T-helper 9 cell (primary cell): ENCODE measurements at regions not wholly inside any gene's neighbourhood (a gene's known extent, or its start where the extent isn't known, plus 50 kb on each side); places are given as distances from the start of the nearest gene placed in this dataset.

Source experiments
- DNase-seq: peaks from one replicate; pipeline ENCODE4 v3.0.0-alpha.2; 2020

DNA sequence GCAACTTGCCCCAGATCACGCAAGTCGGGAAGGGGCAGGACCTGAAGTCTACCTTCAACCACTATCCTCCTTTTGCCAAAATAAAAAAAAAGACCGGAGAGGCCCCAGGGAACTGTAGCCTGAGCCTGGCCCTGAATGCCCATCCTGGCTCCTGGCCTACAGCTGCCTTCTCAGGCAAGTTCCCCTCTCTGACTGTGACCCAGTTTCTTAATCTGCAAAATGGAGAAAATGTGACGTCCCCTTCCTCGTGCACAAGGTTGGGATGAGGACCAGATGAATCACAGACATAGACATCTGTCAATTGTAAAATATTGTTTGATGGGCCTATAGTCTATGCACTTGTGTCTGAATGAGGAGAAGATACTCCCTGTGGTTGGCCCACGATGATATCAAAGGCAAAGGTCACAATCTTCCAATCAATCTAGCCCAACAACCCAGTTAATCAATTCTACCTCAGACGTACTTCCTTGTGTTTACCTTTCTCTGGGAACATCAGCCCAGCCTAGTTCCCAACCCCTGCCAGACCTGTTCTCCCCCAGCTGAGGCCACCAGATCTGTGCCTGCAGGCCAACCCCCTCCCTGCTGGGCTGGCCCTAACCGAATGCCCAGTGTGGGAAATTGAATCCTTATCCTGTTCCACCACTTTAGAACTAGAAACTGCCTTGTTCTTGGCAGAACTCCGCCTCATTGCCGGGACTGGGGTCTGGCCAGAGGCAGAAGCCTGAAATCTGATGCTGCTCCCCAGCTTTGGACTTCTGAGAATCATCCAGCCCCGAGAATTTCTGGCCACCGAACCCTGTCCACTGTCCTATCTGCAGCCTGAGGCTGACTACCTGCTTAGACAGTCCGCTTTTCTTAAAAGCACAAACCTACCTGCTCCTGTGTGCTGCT lies 101.8 kb upstream of the LIPC start:
- no peak for DNase-seq

DNA sequence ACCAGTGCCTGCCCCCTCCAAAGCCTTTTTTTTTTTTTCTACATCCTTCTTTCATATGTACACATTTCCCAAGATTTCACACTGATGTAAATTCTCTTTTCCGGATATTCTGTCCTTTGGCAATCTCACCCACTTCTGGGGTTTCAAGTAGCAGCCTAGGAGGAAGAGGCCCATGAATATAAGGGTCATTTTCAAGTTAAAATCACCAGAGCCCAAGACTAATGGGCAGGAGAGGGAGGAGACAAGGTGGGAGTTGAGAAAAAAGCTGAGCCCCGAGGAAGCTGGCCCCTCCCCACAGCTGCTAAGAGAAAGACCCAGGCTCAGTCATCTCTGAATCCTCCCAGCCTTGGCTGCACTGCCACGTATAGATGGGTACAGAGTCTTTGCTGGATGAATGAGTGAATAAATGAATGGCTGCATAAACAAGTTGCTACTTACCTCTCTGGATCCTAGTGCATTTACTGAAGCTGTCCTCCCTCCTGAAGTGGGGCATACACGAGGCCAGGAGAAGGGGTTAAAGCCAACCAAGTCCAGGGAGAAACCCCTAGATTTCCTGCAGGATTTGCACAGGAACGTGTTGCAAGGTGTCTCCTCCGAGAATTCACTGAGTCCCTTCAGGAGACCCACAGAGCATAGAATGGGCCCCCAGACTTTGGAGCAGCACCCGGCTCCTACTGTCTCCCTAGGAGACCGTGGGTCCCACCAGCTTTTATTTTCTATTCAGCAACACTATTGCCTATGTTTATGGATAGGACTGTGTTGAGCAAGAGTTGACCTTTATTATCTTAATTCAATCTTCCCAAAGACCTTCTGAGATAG lies 100.8 kb upstream of the LIPC start:
- no peak for DNase-seq

DNA sequence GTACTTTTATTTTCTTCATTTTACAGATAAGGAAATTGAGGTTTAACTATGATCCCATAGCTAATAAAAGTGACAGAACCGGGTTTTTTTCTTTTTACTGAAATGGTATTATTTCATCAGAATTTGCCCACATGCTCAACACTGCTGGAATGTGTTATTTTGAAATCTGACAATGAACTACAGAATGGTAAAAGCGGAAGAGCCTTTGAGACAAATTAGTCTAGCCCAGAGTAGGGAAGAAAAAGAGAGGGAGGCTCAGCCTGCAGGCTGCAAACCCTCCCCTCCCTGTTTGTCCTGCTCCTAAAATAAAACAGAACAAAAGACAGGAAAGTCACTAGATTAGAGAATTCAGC lies 100.3 kb upstream of the LIPC start:
- no peak for DNase-seq

DNA sequence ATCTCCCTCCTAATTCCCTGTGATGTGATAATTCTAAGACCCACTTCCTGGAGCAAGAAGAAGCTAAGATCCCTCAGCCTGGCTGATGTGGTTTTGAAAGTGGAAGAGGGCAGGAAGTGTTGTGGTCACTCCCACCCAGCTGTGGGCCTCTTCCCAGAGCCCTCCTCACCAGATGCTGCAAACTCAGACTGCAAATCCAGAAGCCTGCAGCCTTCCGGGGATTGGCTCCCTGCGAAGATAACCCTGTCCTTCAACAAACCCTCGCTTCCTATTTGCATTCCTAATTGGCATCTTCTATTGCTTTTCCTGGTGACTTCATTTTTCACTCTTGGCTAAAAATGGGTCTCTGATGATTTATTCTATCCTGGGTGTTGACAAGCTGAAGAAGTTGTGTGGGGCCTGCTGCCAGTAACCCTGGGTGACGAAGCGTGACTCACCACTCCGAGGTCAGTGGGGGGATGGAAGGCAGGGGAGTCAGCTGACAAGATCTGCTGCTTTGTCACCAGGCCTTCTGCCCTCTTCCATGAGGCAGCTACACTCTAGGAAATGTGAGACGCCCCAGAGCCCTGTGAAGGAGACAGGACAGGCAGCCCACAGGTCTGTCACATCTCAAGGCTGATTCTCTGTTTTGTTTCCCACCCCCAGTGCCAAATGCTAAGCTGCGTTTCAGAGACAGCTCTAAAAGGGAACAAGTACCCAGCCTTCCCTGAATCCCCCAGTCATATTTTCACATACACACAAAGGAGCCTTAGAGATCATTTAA lies 99.7 kb upstream of the LIPC start:
- DNase-seq, result peak; percentile 45

DNA sequence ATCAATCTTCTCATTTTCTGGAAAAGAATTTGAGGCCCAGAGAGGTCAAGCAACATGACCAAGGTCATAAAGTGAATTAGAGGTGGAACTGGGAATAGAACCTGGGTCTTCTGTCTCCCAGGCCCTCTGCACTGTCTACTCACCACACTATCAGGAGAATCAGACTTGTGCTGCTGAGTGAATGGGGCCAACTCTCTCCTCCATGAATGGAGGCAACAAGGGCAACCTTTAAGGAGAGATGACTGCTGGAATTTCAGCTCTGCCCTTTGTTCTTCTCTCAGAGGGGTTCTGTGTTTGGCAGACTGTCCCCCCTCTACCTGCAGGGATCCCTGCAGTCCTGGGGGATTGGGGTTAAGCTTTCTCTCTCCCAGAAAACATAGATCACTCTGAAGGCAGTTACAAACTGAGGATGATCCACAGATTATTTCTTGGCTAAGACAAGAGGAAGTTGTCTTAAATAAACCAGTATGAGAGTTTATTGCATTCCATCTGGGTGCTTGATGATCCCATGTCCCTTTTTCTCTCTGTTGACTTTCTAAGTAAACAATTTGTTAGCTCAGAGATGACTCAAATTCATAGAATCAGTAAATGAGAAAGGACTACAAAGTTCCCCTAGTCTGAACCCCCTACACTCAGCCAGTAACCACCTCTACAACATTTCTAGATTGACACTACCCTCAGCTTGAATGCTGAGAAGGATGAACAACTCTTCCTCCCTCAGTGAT lies 99.0 kb upstream of the LIPC start:
- no peak for DNase-seq

DNA sequence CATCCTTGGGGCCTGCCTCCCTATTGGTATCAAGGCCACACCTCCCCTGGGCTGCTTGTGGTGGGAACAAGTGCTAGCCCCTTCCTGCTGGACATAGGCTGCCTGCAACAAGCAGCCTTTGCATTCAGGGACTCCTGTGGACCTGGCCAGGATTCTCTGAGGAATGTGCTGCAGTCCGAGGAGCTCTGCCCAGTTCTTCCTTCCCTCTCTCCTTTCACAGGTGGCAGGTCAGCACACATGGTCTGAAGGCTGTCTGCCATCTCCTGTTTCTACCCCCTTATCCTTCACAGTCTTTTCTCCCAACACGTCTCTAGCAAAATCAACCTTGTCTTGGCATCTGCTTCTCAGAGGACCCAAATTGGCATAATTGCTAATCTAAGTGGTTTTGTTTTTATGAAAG lies 97.0 kb upstream of the LIPC start:
- no peak for DNase-seq

DNA sequence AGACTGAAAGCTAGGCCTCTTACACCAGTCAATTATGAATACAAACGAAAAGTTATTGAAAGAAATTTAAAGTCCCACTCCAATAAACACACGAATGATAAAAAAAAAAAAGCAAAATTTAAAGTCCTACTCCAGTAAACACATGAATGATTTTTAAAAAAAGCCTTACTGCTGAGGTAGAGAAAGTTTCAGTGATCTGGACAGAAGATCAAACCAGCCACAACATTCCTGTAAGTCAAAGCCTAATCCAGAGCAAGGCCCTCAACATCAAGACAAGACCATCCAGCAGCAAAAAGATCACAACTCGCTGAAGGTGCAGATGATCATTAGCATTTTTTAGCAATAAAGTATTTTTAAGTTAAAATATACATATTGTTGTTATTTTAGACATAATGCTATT lies 95.6 kb upstream of the LIPC start:
- DNase-seq, result no peak

DNA sequence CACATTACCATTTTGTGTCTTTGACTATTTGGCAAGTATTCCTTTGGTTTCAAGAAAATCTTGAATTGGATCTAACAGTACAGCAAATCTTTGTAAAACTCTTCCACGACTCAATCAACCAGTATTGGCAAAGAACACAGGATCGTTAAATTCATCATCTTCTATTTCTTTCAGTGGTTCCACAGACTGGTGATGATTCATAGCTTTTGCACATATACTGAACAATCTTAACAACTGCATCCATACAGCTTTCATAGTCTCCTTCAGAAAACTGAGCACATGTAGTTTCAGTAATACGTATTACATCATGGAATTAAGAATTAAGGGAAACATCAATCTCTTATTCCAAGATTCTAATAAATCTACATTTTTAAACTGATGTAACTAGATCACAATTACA lies 91.6 kb upstream of the LIPC start:
- DNase-seq, result no peak

DNA sequence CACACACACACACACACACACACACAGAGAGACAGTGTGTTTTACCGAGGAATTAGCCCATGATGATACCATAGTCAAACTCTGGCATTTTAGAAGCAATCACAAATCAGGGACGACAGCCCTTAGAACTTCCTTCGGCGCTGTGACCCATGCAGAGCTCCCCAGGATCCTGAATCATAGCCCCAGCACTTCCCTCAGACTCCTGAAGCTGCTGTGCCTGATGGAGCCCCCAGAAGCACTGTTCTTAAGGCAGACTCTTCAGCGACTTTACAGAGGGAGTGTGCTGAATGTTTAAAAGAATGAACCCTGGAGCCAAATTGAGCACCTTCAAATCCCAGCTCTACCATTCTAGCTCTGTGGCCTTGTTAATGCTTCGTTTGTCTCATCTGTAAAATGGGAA lies 89.3 kb upstream of the LIPC start:
- no peak for DNase-seq

DNA sequence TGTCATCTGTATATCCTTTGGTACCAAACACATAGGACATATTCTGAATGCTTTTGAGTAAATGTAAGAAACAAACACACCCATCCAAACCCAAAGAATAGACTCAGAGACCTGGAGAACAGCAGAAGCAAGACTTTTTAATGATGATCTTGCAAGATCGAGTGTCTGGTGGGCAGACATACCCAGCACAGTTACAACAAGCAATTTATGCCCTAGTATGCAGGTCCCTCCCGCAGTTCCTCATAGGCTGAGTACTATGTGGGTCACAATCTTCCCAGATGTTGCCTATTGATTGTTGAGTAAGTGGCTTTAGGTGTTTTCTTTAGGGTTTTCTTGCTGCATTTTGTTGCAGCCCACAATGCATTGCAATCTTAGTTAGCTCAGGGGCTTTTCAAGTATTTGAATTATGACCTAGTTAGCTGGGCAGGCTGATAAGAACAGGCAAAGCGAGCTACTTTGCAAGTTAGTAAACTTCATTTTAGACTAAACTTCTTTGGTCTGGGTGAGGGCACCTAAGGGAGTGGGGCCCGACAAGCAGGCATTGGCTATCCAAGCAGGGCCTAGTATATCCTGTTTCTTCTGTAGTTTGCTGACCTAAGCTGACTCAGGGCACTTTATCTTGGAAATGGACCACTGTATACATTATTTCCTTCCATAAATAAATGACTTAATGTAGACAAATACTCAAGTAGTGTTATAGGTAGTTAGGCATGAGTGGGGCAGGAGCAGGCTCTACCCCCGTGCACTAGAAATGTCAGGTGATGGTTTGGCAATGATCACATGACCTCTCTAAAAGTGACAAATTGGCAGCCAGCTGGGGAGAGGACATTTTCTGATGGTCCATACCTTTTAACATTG lies 87.3 kb upstream of the LIPC start:
- no peak for DNase-seq

DNA sequence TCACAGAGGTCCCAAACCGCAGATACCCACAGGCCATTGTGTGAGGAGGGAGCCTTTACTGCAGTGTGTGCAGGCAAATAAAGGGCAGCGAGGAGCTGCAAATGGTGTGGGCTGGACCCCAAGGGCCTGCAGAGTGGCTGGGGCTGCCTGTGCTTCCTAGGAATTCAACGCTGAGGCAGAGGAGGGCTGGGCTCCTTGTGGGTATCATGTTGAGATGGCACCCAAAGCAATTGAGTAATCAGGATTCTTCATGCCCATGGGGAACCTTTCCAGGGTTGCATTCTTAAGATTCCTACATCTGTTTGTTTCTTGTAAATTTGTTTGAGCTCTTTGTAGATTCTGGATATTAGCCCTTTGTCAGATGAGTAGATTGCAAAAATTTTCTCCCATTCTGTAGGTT lies 85.4 kb upstream of the LIPC start:
- DNase-seq, result no peak

DNA sequence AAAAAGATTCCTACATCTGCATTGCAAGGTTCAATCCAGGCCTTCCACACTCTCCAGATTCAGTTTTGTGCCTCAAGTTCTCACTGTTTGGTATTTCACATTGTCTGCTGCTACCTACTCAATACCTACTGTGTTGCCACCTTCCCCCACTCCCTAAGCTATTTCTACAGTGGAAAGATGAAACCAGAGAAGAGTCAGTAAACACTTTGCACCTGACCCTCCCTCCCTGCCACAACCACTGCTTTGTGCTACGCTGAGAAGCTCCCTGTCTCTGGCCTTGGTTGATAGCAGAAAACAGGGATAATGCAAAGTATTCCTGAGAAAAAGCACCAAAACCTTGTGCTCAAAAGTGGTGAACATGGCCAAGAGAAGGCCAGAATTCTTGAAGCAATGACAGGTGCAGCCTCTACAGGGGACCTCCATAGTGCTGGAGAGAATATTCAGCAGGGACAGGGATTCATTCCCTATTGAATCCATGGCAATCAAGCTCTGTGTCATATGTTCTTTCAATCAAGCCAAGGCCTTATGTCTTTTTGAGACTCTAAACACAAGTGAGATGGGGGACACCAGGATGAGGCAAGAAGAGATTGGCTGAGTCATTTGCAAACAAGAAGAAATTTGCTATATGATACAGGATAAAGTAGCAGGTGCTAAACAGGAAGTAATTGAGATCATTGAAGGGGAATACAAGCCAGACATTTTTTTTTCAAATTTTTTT lies 83.5 kb upstream of the LIPC start:
- DNase-seq, result no peak

DNA sequence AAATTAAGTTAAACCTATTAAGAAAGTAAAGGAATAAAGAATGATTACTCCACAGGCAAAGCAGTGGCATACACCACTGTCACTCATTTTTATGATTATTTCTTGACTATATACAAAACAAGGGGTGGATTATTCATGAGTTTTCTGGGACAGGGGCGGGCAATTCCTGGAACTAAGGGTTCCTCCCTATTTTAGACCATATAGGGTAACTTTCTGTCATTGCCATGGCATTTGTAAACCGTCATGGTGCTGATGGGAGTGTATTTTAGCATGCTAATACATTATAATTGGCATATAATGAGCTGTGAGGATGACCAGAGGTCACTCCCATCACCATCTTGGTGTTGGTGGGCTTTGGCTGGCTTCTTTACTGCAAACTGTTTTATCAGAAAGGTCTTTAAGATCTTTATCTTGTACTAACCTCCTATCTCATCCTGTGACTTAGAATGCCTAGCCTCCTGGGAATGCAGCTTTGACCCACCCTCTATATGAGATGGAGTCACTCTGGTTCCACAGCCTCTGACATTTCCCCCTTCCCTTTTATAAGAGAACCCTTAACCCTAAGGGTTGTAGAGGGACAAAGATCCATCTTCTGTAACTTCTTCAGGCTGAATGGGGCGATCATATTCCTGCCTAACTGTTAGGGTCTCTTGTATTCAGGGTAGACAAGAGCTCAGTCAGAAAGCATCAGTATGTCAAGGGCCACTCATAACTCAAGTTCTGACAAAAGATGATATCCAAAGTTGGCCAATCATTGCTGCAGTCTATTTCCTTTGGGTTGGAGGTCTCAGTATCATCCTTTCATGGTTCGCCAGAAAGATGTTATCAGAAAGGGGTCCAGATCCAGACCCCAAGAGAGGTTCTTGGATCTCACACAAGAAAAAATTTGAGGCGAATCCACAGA lies 79.5 kb upstream of the LIPC start:
- no peak for DNase-seq

DNA sequence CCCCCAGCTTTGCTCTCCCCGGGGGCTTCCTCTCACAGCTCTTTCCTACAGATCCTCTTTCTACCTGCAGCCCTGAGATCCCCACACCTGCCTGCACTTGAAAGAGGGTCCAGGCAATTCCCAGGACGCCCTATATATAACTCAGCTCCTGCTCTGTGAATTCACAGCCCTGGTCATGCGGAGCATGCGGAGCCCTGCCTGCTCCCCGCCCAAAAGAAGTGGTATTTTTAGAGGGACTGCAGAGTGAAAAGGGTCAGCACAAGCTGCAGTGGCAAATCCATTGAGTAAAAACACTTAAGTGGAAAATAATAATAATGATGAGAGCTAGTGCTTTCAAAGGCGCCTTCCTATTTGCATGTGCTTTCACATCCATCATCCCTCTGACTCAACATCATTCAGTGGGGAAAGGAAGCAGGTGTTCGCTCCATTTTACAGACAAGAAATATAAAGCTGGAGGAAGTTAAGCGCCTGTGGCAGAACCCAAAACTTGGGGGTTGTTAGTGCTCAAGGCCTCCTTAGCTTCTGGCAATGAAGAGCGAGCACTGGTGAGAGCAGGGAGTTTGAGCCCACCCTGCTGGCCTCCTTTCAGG lies 76.3 kb upstream of the LIPC start:
- no peak for DNase-seq

DNA sequence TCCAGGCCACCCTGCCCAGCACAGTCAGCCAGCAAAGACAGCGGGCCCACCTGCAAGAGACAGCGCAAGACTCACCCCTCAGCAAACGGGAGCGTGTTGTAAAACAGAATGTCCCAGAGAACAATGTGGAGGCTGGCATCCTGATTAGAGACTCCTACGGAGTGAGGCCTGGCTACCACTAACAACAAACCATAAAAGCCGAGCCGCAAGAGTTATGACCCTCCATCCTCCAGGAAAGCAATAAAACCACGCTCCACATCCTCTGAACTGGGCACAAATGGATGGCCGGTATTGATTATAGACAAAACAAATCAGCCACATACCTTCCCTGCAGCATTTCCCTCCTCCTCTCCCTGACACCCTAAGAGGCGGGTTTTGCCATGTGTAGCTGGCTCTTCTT lies 75.8 kb upstream of the LIPC start:
- DNase-seq, result no peak

DNA sequence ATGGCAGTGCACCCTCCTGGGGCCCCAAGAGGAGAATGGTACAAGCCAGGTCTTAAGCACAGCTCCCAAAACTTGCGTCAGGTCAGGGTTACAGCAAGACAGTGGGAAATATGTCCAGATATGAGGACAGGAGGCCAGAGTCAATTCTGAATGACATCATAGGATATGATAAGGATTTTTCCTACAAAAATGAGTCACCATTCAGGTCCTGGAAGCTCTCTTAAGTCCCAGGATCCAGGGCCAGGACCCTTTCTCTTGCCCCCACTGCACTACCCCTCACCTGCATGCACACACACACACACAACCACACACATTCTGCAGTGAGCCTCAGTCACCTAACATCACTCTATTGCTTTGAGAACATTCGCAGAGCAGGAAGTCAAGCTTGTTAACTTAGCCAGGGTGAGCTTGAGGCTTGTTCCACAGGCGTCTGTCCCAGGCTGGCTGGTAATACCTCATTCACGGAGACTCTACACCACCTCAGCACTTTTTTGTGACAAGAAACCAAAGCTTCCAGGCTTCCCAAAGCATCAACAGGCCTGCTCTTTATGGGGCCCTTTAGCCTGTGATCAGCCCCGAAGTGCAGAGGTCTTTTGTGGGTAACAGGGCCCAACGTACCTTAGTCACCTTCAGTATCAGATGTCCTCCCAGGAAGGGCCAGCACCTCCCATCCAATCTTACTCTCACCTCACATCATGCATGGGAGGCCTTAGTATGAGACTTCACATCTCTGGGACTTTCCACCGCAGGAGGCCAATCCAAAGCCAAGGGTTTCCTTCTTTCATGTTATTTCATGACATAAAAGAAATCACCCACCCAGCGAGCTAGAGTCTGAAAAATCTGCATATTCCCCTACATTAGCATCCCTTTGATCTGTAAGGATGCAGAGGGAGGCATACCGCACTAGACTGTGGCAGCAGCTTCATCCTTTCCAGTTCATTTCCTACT lies 74.0 kb upstream of the LIPC start:
- DNase-seq, result no peak

DNA sequence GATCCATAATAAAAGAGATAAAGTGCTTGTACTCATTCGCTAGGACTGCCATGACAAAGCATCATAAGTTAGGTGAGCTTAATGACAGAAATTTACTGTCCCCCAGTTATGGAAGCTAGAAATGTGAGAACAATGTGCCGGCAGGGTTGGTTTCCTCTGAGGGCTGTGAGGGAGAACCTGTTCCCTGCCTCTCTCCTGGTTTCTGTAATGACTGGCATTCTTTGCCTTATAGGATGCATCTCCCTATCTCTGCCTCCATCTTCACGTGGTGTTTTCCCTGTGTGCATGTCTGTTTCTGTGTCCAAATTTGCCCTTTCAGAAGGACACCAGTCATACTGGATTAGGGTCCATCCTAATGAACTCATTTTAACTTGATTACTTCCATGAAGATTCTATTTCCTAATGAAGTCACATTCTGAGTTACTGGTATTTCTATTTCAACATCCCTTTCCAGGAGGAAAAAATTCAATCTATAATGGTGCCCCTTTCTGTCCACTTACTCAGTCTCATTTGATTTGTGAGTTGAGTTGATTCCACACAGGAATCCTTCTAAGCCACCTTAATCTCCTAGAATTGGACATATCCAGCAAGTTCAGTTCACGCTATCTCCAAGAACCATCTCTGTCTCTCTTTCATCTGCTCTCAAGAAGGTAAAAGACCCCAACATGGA lies 71.2 kb upstream of the LIPC start:
- no peak for DNase-seq

DNA sequence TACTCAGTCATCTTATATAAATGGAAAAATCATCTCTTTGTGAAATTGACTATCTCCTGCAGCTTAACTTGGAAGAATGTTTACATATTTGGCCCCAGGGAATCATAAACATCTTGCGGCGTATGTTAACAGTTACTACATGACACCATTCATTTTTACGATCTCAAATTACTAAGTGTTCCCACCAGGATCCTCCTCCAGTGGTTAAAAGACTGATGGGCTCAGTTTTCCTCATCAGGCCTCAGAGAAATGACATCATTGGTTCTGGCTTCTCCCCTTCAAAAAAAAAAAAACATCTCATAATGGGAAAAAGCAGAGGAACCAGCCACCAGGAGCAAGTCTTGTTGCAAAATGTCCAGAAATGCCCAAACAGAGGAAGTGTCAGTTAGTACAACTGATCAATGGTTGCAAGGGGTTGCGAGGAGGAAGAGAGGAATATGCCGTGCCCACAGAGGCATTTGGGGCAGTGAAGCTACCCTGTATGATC lies 70.5 kb upstream of the LIPC start:
- DNase-seq, result no peak
